Kidney glomerular epithelial cell (primary cell): ENCODE measurements at regions not wholly inside any gene's neighbourhood (a gene's known extent, or its start where the extent isn't known, plus 50 kb on each side); places are given as distances from the start of the nearest gene placed in this dataset.
A peak's percentile ranks its signal among the peaks of the same experiment; 100 is the strongest.

Source experiments
- DNase-seq: peaks from one replicate; lab custom pipeline; 2025; lab: John Stamatoyannopoulos, UW

DNA sequence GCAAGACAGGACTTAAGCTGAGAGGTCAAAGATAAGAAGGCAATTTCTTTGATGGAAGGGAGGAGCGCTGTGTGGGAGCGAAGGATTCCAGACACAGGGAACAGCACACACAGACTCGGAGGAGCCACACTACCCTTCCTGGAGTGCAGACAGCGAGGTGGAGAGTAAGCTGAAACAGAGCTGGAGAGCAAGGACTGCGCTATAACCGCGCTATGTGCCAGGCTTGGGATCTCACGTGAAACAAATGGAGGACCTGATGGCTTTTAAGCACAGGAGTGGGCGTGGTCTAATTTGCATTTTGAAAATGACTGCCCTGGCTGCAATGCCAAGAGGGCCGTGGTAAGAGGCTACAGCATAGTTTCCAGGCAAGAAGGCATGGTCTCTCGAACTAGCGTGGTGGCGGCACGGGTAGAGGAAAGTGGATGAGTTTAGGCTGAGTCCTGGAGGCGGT is 113.9 kb upstream of the SORBS2 start:
- no peak for DNase-seq

- DNase-seq: no peak
Measured at GRCh38 chr4:185931375-185931774, 119.4 kb upstream of the SORBS2 start.

- no peak for DNase-seq
Measured at GRCh38 chr4:185931986-185932385, 120.0 kb upstream of the SORBS2 start.

DNA sequence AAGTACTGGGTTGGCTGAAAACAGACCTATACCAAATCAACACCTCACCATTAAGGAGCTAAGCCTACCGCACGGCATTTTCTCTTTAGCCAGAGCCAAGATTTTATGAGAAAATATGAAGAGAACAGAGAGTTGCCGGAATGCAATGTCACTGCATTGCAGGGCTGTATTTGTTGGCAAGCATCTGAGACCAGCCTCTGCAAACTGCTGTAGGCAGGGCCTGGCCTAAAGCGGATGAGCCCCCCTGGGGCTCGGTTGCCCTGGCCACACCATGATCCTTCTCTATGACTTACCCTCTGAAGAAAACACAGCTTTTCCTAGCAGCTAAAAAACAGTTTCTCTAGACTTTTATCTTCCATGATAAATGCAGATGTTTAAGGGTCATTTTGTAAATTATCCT is 120.5 kb upstream of the SORBS2 start:
- no peak for DNase-seq

- no peak for DNase-seq
Measured at GRCh38 chr4:185933078-185933581, 121.1 kb upstream of the SORBS2 start.

GRCh38 chr4:185936650-185937376 is 124.8 kb upstream of the SORBS2 start:
- peak; percentile 2 for DNase-seq

- DNase-seq: no peak
Measured at GRCh38 chr4:185938654-185939053, 126.7 kb upstream of the SORBS2 start.

DNA sequence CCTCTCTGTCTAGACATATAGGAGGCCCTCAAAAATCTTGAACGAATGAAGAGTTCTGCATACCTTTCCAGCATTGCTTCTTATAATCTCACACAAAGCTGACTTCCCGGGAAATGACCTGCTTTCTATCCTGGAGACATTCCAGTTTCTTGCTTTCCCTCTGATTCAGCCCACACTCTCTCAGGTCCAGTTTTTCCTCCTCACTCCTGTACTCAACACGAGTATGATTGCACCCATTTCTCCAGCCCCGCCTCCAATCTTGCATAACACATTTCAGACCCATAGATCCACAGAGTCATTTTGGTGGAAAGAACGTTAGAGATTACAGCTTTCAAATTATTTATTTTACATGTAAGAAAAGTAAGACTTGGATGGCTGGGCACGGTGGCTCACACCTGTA is 127.5 kb upstream of the TLR3 start:
- no peak for DNase-seq

- no peak for DNase-seq
Measured at GRCh38 chr4:185945252-185945651, 123.7 kb upstream of the TLR3 start.

DNA sequence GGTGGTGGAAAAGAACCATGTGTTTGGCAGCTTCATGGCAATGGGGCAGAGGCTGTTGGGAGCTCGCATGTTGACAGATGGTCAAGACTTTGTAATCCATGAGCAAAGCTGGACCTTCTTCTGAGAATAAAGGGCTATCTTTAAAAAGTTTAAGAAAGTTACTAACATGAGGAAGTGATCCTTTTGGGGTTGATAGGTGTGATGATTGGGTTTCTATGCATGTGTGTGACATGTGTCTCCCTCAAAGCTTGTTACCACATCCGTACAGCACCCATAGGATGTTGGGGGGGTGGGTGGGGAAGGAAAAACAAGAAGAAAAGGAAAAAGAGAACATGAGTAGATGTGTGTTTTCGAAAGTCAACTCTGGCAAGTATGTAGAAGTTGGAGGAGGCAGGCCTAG is 123.0 kb upstream of the TLR3 start:
- no peak for DNase-seq

DNA sequence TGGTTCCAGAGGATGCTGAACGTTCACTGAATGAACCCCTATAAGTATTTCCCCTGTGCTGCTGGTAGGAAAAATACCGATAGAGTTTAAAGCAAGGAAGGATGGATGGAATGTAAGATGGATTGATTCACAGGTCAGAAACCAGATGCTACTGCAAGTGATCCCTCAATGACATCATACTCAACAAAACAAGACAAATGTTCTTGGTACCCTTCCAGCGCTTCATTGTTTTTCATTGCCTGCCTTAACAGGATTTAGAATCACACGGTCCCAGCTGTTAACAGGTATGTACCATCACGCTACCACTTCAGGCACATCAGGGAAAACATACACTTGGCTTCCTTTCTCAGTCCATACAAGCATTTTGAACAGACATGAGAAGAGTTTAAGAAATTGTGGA is 118.1 kb upstream of the TLR3 start:
- DNase-seq: peak; percentile 6

DNA sequence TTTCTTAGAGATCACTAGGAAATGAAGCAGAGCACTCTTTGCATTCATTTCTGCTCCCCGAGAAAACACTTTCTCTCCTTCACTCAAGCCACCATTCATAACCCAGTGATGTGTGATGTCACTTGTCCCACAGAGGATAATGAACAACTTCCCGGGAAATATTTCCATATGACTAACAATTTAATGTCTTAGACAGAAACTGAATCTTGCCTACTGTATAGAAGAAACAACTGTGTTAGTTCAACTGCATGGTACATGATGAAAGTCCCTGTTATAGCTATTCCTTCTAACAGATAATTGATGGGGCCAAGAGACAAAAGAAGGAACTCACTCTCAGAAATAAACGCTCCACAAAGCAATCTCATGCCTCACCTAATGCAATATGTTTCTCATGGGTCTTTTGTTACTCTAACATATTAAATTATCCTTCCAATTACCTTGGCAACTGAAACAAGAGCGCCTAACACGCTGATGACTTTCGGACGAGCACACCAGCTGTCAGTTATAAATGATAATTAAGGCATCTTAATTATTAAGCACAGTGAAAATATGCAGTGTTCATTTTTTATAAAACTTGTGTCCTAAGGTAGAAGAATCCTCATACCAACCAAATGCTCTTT is 113.7 kb upstream of the TLR3 start:
- no peak for DNase-seq

- DNase-seq: no peak
Measured at GRCh38 chr4:185955826-185956543, 113.0 kb upstream of the TLR3 start.

DNA sequence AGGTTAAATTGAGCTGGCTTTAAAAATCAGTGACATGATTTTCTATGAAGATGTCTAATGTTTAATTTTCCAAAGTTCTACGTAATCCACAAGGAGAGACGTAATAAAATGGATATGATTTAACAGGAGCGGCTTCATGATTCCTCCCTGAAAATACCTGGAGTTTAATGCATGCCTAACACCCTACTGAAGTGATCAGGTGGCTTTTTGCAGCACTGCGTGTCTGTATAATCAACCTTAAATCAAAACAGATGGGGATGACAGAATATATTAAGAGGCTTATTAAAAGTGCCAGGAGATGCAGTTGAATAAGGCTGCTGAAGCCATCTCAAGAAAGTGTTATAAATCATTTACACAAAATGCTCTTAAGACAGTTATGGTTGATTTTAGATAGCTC is 112.4 kb upstream of the TLR3 start:
- DNase-seq: no peak

DNA sequence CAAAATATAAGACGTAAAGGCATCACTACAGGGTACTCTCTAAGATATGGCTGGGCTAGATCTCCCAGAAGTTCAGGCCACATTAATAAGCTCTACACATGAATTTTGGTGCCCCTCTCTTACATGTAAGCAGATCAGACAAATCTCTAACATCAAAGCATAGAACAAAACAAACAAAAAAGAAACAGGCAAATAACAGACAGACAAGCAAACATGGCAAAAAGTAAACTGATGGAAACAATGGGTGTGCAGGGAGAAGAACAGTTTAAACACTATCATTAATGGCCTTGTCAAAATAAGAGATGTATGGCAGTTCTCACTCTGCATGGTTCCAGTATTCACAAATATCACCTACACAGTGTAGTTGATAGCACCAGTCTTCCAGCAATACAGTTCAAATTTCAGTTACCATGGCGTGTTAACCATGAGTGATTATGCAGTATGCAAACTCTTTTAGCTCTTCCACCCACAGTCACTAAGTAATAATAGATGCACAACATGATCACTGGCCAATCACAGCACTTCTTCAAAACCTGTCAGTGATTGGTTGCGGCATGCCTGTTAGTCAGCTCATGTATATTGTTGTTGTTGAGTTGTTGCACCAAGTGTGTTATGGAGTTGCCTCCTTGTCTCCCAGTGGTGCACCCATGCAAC is 110.7 kb upstream of the TLR3 start:
- DNase-seq: no peak

DNA sequence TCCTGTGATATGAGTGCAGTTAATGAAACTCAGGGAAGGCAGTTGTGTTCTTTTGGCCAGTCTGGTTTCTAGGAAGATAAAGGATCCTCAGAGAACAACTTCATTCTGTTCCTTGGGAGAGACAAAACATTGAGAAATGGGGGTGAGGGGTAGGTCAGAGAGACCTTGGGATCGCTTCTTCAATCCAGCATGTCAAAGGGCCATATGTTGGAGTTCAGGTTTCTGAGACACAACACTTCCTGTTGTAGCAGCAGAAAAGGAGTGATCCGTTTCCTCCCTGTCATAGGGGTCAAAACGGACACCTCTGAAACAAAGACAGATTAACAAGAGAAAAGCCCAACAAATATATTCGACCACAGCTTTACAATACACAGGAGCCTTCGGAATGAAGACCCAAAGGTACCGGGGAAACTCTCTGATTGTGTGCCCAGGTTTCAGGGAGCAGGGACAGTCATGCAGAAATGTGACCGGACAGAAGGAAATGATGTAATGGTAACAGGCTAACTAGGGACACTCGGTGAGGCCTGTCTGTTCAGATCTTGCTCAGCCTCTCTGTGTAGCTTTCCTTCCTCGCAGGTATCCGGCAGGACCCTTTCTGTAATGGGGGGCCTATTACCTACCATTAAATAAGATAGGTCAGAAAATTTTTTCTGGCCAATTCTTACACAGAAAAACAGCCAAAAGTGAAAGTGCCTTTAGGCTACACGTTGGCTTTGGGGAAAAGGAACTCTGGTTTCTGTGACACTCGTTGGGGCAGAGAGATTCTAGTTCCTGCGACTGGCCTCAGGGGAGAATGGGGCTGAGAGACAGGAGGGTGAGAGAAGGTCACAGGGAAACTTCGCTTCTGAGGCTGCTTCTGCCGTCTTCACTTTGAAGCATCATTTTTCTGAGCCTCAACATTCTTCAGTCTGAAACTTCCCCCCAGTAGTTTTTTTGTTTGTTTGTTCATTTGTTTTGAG is 103.3 kb upstream of the TLR3 start:
- DNase-seq: no peak

DNA sequence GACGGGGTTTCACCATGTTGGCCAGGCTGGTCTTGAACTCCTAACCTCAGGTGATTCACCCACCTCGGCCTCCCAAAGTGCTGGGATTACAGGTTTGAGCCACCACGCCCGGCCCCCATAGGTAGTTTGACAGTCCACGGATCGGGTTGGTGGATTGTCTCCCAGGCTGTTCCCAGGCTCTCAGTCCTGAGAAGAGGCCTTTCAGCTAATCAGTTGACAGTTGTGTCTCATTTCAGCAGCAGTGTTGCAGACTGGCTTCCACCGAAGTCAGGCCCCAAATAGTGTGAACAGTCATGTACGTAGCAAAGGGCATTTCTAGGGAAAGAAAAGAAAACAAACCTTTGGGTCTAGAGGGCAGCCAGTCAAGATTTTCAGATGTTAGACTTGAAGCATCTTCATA is 102.4 kb upstream of the TLR3 start:
- no peak for DNase-seq

DNA sequence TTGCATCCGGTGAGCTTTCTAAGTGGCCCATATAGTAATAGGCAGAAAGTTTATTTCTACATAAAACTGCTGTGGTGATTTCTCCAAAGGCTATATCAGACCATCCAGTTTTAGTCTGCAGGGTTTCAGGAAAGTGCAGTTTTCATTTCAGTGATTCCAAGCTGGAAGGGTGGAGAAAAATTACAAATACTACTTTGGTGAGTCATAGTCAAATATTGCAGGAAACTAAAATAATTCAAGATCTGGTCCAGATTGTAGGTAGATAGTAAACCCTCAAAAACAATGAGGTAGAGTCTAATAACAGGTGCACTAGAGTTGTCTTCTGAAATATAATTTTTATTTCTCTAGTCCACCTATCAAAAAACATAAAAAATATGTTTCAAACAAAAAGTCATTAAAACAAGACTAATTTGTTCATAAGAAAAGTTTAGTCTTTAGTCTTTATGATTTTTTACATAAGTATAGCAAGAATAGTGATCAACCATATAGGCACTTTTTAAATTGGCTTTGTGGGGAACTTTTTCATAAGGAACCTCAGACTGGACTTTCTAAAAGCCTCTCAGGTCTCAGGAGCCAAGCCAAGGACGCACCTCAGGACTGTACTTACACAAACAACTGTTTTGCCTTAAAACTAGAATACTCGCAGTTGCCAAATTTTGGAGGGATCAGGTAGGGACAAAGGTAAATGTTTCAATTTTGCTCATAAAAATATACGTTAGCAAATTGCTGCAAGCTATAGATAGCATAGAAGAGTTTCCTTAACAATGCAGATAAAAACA is 101.8 kb upstream of the TLR3 start:
- peak; percentile 2 for DNase-seq

DNA sequence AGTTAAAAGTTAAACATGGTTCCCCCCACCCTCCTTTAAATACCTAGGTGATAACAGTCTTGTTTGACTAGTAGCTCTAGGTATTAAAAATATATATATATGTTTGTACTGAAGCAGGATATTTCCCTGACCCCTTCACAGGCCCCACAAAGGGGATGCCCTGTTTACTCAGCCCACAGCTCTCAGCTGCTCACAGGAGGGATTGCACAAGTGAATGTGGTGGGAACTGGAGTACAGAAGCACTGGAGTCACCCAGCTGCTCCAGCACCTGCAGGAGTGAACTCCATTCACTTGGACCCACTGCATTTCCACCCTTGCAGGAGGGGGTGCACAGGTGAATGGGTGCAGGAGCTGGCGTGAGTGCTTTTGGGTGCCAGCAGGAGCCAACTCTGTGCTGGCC is 99.3 kb upstream of the TLR3 start:
- no peak for DNase-seq

GRCh38 chr4:185987961-185988627 is 80.9 kb upstream of the TLR3 start:
- no peak for DNase-seq
